SK-N-MC (cell line): ENCODE measurements at regions not wholly inside any gene's neighbourhood (a gene's known extent, or its start where the extent isn't known, plus 50 kb on each side); places are given as distances from the start of the nearest gene placed in this dataset.

Experiments used
- DNase-seq: peaks from one replicate; pipeline ENCODE4 v3.0.0-alpha.2; 2011; ENCODE audit warnings: low read depth, low spot score
- H3K27ac ChIP-seq: fragments of 200-600 bp; sonication (generic); 2 replicates; pipeline ENCODE4 v1.5.1; 2016; ENCODE audit warnings: mixed run types
- H3K36me3 ChIP-seq: fragments of 200-600 bp; sonication (generic); 2 replicates; pipeline ENCODE4 v1.6.1; 2017; ENCODE audit warnings: antibody characterized with exemption, low read length, mixed read lengths; ENCODE audit not compliant: insufficient read depth
- H3K4me3 ChIP-seq: fragments of 200-600 bp; sonication (generic); 2 replicates; pipeline ENCODE4 v1.5.1; 2016
- H3K9ac ChIP-seq: fragments of 200-600 bp; sonication (generic); 2 replicates; pipeline ENCODE4 v1.8.0; 2017; ENCODE audit warnings: mixed run types, mixed read lengths; ENCODE audit not compliant: insufficient read length
- H3K9me3 ChIP-seq: fragments of 200-600 bp; sonication (generic); 2 replicates; pipeline ENCODE4 v1.6.1; 2017; ENCODE audit warnings: low read depth, mild to moderate bottlenecking, antibody characterized with exemption, low read length, moderate library complexity, mixed read lengths
- EZH2 ChIP-seq: fragments of 200-600 bp; sonication (generic); IDR thresholded peaks from one replicate; pipeline ENCODE4 v1.6.1; 2017; ENCODE audit warnings: antibody characterized with exemption
- FOXP2 ChIP-seq: optimal IDR thresholded peaks from 2 replicates; pipeline ENCODE3; 2011; ENCODE audit warnings: mild to moderate bottlenecking, moderate library complexity; ENCODE audit not compliant: insufficient read depth; ENCODE audit errors: extremely low read length, control extremely low read depth
- POLR2AphosphoS5 ChIP-seq: IDR thresholded peaks from 2 replicates; pipeline ENCODE4 v1.6.1; 2012; ENCODE audit warnings: mild to moderate bottlenecking, low read depth, low read length, borderline replicate concordance

DNA sequence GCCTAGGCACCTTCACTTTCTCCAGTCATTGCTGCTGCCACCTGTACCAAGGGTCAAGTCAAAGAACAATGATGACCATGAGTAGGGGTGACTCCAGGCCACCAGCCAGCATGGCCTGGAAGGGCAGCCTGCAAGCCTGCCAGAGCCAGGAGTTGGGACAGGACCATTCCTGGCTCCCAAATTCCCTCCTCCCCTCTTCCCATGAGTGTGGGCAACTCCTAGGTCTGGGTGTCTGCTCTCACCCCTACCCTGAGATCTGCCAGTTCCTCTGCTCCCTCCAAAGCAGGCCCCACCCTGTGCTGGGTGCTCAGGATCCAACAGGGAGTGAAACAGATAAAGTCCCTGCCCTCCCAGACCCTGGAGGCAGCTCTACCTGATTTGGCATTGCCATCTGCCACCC, 125.8 kb upstream of the NANOS1 start:
- no peaks in the 10 kb centered on the region for H3K9me3 ChIP-seq
- no peak for TF ChIP-seq POLR2AphosphoS5
- no peak for TF ChIP-seq FOXP2
- no peak for TF ChIP-seq EZH2
- DNase-seq: no peak
- H3K9ac ChIP-seq: no peak overlapping the region
- no peak overlapping the region for H3K27ac ChIP-seq
- H3K4me3 ChIP-seq: no peak overlapping the region
- no peaks in the 10 kb centered on the region for H3K36me3 ChIP-seq

DNA sequence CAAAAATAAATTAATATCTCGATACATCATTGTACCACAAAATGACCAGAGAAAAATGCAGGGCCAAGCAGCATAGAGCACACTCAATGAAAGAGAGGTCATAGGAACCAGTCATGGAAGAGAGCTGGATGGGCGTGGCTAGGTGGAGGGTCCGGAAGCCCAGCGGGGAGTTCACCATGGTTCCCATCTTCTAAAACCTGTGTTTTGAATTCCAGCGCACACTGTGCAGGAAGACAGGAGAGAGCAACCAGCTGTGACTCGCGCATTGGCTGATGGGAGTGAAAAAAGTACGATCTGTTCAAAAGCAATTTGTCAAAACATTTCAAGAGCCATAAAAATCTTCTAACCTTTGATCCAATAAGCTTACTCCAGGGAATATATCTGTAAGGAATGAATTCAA, 125.2 kb upstream of the NANOS1 start:
- Histone ChIP-seq H3K9ac (no peak overlapping the region), H3K4me3 (no peak overlapping the region), H3K36me3 (no peaks in the 10 kb centered on the region), H3K27ac (no peak overlapping the region), H3K9me3 (no peaks in the 10 kb centered on the region)
- TF ChIP-seq EZH2: no peak
- TF ChIP-seq FOXP2: no peak
- TF ChIP-seq POLR2AphosphoS5: no peak
- DNase-seq: no peak

DNA sequence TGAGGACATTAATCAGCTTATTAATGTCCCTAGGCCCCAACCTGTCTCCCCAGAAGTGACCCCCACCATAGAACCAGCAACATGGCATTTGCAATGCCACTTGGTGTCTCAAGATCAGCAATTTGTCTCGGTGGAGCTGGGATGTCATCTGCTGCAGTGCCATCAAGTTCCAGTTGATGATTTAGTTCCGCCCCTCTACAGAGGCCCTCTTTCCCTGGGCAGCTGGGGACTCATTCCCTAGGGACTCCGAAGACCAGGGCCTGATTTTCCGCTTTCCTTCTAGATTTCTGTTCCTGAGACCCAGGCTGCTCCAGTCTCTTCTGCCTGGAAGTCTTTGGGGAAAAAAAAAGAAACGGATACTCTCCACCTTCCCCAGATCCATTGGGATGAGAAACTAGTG, 122.5 kb upstream of the NANOS1 start:
- Histone ChIP-seq H3K9me3 (no peaks in the 10 kb centered on the region), H3K9ac (no peak overlapping the region), H3K4me3 (no peak overlapping the region), H3K36me3 (no peaks in the 10 kb centered on the region), H3K27ac (no peak overlapping the region)
- no peak for TF ChIP-seq FOXP2
- TF ChIP-seq POLR2AphosphoS5: no peak
- no peak for TF ChIP-seq EZH2
- DNase-seq: no peak

DNA sequence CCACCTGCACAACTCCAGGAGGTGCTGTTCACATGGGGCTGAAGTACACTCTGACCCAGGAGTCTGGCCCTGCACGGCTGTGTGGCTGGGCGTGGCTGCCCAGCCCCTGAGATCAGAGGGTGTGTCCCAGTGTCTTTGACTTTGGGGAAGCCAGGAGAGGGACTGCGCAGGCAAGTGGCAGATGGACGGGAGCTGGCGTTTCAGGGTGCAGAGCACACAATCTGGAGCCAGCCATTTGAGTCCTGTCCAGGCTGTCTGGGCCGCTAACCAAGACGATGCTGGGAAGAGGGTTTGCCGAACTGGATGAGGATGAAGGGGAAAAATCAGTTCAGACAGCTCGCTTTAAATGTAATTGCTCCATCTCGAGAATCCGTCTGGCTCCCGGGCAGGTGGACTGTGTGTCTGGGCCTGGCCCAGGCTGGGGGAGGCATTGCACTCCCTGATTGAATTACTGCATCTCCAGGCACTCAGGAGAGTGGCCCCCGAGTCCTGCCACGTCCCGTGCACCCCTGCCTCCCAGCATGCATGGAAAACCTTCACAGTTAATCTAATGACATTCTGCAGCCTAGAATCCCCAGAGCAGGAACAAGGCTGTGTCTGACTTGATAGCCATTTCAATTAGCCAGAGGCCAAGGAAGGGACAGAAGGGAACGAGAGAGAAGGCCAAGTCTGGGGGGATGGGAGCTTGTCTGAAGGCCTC, 120.8 kb upstream of the NANOS1 start:
- Histone ChIP-seq H3K9me3 (no peaks in the 10 kb centered on the region), H3K27ac (no peak overlapping the region), H3K36me3 (no peaks in the 10 kb centered on the region), H3K4me3 (no peak overlapping the region), H3K9ac (no peak overlapping the region)
- DNase-seq: no peak
- TF ChIP-seq FOXP2 (no peak), POLR2AphosphoS5 (no peak), EZH2 (no peak)

DNA sequence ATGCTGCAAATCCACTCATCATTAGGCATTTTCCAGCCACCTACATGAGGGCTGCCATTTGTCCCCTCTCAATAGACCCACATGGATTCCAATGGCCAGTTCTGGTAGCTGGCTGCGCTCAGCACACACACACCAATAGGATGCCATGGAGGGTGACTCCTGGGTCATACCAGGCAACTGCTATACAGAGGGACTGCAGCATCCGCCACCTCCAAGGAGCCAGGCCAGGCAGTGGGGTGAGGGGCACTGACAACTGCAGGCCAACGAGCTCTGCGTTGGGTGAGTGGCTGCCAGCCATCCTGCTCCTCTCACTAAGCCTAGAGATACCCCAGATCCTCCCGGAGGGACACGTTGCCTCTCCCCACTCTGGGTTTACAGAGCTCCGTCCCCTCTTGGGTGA, 118.8 kb upstream of the NANOS1 start:
- Histone ChIP-seq H3K27ac (no peak overlapping the region), H3K36me3 (no peaks in the 10 kb centered on the region), H3K9me3 (no peaks in the 10 kb centered on the region), H3K9ac (no peak overlapping the region), H3K4me3 (no peak overlapping the region)
- no peak for DNase-seq
- no peak for TF ChIP-seq EZH2
- TF ChIP-seq POLR2AphosphoS5: no peak
- no peak for TF ChIP-seq FOXP2

DNA sequence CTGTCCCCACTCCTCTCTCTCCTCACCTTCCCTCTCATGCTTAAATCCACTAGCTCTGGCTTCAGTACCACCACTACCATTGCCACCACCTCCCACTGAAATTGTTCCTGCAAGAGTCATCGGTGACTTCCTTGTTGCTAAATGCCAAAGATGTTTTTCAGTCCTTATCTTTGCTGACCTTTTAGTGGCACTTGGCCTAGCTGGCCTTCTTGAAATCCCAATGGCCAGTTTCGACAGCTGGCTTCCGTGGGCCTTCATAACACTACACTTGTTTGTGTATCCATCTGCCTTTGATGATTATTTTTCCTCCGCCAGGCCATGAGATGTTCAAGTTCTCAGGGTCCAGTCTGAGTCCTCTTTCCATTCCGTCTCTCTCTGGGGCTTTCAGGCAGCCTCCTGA, 118.2 kb upstream of the NANOS1 start:
- no peaks in the 10 kb centered on the region for H3K36me3 ChIP-seq
- no peak overlapping the region for H3K4me3 ChIP-seq
- no peaks in the 10 kb centered on the region for H3K9me3 ChIP-seq
- TF ChIP-seq EZH2: no peak
- no peak for TF ChIP-seq FOXP2
- no peak for TF ChIP-seq POLR2AphosphoS5
- DNase-seq: no peak
- H3K9ac ChIP-seq: no peak overlapping the region
- H3K27ac ChIP-seq: no peak overlapping the region

DNA sequence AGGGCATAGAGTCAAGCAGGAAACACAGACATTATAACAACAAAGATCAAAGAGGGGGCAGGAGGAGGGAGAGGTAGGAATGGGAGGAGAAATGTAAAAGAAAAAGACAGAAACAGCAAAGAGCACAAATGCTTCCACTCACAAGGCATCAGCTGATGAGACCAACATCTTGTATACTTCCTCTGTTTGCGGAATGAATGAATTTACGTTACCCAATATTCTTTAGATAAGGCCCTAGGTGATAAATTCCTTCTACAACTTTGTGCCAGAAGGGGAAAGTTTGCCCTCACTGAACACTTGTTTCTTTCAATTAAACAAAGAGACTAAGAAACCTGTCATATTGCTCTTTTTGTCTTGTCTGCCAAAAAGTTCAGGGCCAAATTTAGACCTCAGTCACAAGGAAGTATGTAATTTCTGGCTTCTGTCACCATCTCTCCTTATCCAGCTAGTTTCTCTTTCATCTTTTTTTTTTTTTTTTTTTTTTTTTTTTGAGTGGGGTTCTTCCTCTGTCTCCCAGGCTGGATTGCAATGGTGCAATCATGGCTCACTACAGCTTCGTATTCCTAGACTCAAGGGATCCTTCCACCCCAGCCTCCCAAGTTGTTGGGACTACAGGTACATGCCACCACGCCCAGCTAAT, 116.4 kb upstream of the NANOS1 start:
- Histone ChIP-seq H3K27ac (no peak overlapping the region), H3K9ac (no peak overlapping the region)

DNA sequence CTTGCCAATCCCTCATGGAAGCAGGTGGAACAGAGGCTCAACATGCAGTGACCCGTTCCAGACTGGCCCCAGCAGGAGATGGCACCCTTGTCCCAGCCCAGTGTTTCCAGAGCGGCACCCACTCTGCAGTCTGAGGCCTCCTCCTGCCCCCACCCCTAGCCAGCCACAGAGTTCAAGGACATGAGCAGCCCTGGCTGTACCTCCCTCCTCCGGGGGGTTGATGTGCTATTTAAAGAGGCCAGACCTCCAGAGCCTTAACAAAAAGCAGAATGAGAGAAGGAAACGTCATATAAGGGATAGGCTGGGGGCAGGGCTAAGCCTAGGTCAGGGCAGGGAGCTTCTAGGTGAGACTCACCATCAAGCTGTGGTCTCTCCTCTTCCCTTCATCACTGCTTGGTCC, 115.7 kb upstream of the NANOS1 start:
- no peaks in the 10 kb centered on the region for H3K9me3 ChIP-seq
- TF ChIP-seq EZH2 (no peak), POLR2AphosphoS5 (no peak), FOXP2 (no peak)
- no peak overlapping the region for H3K9ac ChIP-seq
- H3K36me3 ChIP-seq: no peaks in the 10 kb centered on the region
- no peak overlapping the region for H3K4me3 ChIP-seq
- DNase-seq: no peak
- H3K27ac ChIP-seq: no peak overlapping the region

More for the DNA sequence above, 116.4 kb upstream of the NANOS1 start:
- Histone ChIP-seq H3K4me3 (no peak overlapping the region), H3K36me3 (no peaks in the 10 kb centered on the region), H3K9me3 (no peaks in the 10 kb centered on the region)
- DNase-seq: no peak
- TF ChIP-seq EZH2 (no peak), POLR2AphosphoS5 (no peak)
